ENCODE measurements at regions not wholly inside any gene's neighbourhood (a gene's known extent, or its start where the extent isn't known, plus 50 kb on each side); places are given as distances from the start of the nearest gene placed in this dataset.
A peak's percentile ranks its signal among the peaks of the same experiment; 100 is the strongest.

DNA sequence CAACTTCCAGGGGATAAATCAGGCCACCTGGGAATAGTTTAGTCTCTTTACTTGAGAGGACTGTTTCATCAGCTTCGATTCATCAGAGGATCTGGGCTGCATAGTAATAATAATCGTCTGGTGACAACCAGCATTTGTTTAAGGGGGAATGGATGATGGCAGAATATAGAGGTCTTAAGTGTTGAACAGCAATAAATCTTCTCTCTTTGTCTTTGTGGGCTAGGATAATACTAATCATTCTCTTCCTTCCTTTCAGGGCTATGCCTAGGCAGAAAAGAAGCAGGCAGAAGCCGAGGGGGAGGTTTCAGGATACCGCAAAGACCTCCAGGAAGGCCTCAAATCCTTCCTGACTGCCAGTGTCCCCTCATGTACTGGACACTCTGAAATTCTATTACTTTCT, 150.4 kb upstream of the GAREM1 start:
- no peak for DNase-seq (ENCODE audit: low read depth)

DNA sequence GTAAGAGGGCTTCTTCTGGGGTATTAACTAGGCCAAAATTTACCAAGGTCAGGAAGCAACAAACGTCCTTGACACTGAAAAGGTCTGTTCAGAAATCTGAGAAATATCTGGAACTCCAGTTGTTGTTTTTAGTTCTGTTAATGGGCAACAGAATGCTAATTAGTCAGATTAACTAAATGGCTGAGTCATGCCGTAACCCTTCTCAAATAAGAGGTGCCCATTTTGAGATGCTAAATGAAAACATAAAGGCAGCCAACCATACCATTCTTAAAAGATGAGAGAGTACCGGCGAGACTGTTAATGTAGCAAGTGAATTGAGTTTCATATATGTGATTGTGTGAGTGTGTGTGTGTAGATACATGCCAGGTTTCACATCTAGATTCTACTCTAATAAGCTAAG, 147.9 kb upstream of the GAREM1 start:
- no peak for DNase-seq (ENCODE audit: low read depth)

DNA sequence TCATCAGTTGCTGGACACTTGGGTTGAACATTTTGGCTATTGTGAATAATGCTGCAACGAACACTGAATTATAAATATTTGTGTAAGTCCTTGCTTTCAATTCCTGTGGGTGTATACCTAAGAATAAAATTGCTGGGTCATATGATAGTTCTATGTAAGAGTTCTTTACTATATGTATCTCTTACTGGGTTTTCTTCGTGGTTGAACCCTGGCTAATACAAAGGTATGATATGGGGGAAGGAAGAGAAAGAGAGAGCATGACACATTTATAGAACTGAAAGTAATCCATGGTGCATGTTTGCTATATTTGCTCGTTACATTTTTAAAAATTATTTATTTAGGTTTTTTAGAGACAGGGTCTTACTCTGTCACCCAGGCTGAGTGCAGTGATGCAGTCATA, 143.1 kb upstream of the GAREM1 start:
- no peak for DNase-seq (ENCODE audit: low read depth)

DNA sequence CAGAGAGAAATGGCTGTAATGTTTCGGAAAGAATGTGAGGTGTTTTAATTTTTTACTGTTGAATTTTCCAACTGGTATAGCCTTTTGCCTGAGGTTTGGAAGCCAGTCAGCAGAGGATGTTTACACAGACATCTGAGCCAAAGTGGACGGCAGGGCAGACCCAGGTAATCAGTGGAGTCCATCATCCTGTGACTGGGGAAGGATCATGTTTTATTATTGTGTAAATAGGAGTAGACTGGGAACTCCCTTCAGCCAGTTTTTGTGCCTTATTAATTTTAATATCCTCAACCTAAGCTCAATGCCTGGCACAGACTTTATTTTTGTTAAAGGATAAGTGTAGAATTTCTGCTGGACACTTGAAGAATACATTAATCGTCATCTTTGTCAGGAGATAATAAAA, 142.0 kb upstream of the GAREM1 start:
- DNase-seq (ENCODE audit: low read depth) = no peak

DNA sequence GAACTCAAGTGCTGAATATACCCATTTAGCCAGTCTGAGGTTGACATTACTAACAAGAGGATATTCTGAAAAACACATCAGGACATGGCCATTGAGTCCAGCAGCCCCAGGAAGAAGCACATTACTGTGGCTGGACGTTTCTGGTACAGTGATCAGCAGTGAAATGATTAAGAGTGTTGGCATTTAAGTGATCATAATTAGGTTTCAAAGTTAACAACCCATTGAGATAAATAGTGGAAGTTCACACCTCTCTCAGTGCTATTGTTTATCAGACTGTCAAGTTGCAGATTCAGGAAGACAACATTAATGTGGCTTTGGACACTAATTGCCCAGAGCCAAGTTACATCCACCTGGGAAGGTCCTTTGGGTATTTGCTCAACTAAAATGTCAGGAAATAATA, 139.5 kb upstream of the GAREM1 start:
- no peak for DNase-seq (ENCODE audit: low read depth)

DNA sequence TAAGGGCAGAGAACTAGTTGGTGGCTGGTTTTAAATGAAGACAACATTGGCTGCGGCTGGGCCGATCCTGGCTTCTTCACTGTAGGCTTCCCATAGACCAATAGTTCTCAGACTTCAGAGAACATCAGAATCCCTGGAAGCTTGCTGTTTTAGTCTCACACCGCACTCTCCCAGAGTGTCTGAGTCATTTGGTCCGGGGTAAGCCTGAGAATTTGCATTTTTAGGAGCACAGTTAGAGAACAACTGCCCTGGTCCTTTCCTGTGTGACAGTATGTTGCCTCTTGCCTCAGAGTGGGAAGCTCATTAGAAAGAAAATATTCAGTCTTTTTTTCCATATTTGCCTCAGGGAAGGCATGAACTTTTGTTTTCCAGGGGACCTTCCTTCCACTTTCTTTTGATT, 137.1 kb upstream of the GAREM1 start:
- DNase-seq (ENCODE audit: low read depth) = no peak

DNA sequence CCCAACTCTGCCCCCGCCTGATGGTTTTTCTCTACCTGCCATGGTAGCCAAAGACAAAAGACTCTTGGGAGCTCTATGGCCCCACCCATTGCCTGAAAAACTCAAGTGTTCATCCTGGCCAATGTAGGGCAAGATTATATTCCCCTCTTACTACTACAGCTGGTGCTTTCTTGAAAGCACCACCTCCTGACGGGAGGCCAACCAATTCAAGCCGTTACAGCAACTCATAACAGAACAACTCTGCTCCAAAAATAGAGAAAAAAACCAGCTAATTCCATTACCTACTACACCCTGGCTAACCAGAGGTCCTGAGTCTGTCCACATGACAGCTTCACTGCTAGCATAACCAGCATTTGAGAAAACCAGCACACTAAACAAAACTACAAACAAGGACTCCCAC, 127.5 kb upstream of the GAREM1 start:
- DNase-seq (ENCODE audit: low read depth) = no peak

DNA sequence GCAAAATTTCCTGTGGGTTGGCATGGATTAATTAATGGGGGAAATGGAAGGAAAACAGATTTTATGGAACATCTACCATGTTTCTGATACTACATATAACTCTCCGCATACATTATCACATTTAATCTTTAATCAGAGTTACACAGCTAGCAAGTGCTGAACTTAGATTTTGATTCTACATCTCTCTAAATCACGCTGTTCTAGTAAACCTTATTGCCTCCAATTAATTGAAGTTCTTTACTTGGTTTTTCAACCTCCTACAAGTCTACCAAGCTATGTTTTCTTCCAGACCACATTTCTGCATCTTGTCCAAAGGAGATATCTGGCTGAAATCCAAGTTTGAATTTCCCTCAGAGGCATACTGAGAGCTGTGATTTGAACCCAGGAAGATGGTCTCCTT, 125.8 kb upstream of the GAREM1 start:
- DNase-seq (ENCODE audit: low read depth) = no peak

DNA sequence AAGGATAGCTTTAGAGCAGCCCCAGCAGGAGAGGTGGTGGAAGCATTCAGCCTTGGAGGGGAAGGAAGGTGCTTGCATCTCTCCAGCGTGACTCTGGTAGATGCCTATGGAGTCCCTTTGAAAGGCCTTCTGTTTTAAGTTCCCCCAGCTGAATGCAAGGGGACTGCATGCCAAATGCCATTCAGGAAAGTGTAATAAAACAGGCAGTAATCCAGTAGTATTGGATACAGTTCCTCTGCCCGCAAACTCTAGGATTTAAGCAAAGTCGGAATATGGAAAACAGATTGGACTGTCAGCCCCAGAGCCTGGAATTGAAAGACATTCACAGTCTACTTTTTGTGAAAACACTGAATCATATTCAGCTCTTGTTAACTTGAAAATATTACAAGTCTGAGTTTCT, 125.2 kb upstream of the GAREM1 start:
- no peak for DNase-seq (ENCODE audit: low read depth)

DNA sequence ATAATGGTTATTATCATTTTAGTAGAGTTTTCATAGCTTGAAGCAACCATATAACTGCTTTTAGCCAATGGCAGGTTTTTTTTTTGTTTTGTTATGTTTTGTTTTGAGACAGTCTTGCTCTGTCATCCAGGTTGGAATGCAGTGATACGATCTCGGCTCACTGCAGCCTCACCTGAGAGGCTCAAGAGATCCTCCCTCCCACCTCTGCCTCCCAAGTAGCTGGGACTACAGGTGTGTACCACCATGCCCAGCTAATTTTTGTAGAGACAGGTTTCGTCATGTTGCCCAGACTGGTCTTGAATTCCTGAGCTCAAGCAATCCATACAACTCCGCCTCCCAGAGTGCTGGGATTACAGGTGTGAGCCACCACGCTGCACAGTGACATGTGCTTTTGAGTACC, 117.5 kb upstream of the GAREM1 start:
- DNase-seq (ENCODE audit: low read depth) = no peak

DNA sequence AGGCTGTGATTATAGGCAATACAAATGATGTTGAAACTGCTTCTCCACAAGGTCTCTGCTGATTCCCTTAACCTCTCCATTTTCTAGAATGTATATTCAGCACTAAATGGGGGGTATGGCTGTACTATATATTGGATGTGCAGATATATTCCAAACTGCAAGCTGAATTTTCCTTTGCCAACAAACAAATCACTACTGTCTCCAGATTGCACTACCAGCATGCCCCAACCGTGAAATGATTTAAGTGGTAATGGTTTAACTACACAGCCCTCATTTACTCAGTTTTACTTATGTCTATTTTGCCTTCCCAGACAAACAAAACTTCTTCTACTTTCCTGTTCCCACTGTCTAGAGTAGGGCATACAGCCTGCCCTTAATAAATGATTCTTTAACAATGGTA, 112.7 kb upstream of the GAREM1 start:
- no peak for DNase-seq (ENCODE audit: low read depth)

DNA sequence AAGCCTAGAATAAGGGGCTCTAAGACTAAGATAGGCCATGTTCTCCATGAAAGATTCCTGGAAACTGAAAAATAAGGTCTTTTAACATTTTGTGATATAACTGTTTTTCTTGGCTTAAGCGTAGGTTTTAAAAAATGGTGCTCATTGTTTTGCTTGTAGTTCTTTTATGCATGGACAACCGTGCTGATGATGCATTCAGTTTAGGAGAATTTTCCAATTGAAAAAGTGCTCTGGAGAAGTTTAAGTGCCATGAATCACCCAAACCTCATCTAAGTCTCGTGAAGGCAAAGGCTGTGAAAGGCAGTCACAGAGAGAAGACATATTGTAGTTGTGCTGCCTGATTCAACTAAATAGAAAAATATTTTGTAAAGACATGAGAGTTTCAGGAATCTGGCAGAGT, 111.8 kb upstream of the GAREM1 start:
- peak; percentile 1 for DNase-seq (ENCODE audit: low read depth)

DNA sequence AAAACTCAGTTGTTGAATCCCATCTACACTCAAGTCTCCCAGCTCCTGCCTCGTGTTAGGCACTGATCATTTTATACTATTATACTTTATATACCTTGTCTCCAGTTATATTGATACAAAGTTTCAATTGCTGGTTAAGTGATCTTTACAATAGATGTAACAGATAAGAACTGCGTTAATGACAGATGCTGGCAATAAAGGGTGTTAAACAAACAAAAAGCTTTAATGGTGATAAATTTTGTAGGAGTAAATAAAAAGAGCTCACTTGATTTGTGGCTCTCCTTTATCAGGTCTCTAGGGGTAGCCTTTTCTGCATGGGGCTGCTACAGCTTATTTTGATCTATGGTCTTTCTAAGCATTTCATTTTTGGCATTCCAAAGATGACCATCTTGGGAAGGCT, 106.9 kb upstream of the GAREM1 start:
- no peak for DNase-seq (ENCODE audit: low read depth)

DNA sequence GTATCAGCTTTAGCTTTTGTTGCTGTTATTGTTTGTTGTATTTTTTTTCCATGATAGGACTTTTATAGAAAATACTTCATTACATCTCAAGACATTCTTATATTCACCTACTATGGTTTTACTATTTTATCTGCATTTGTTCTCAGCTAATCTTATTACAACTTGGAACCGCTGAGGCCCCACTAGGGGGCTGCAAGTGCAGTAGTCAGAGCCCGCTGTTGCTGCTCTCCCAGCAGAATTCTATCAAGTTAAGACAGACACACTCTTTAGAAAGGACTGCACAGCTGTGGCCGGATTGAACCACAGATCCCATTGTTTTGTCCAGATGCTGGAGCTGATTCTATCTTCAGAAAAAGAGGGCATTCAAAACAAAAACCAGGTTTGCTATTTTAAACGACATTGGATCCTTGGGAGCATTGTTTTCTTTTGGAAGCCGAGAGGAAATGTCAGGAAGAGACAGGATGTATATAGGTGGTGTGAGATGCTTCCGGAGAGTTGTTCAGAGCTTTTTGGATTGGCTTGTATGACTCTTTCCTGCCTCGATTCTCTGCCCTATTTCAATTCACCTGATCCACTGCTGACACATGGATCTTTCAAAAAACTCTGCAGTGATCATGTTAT, 105.7 kb upstream of the GAREM1 start:
- peak; percentile 30 for DNase-seq (ENCODE audit: low read depth)

DNA sequence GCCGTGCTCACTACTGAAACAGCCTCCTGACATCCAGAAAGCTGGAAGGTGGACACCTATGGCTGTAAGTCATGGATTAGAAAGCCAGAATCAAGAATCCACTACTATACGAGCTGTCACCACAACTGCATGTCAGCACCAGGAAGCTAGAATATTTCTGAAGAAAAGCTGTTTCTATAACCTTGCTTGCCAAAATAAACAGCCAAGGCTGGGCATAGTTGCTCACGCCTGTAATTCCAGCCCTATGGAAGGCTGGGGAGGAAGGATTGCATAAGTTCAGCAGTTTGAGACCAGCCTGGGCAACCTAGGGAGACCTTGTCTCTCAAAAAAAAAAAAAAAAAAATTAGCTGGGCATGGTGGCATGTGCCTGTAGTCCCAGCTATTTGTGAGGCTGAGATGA, 96.3 kb upstream of the GAREM1 start:
- no peak for DNase-seq (ENCODE audit: low read depth)

DNA sequence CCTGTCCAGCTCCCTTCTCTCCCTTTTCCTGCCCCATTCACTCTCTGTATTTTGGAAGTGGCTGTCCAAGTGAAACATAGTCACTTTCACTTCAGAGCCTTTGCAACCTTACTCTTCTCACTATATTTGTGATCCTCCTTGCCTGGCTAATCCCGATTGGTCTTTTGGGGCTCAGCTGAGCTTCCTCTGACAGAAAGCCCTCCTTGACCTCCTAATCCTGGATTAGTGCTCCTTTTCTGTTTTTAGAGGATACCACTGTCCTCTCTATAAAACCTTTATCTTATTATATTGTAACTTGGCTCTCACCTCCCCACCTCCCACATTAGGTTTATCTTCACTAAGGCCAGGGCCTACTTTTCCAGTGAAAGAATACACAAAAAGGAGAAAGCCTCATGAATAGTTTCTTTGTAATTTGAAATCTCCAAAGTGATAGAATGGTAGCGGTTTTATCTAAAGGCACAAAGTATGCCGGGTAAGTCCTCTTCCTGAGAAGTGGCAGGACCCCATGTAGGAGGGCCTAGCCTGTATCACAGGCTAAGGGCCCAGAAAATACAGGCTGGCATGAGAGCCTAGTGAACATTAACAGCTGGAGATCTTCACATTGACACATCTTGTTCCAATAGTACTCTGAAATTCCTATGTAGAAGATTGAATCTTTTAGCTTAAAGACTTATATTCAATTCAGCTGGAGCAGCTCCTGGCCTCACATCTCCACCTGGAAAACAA, 83.1 kb upstream of the GAREM1 start:
- no peak for DNase-seq (ENCODE audit: low read depth)

DNA sequence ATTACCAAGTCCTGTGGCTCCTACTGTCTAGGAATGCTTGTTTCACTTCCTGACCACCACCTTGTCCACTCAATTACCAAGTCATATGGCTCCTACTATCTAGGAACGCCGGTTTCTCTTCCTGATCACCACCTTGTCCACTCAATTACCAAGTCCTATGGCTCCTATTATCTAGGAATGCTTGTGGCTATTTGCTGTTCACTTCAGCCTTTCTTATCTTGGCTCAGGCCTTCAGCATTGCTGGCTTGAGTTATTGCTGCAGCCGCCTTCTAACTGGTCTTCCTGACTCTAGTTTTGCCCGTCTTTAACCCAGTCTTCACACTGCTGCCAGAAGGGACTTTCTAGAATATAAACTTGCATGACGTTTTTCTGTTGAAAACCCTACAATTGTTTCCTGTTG, 82.5 kb upstream of the GAREM1 start:
- DNase-seq (ENCODE audit: low read depth) = no peak

DNA sequence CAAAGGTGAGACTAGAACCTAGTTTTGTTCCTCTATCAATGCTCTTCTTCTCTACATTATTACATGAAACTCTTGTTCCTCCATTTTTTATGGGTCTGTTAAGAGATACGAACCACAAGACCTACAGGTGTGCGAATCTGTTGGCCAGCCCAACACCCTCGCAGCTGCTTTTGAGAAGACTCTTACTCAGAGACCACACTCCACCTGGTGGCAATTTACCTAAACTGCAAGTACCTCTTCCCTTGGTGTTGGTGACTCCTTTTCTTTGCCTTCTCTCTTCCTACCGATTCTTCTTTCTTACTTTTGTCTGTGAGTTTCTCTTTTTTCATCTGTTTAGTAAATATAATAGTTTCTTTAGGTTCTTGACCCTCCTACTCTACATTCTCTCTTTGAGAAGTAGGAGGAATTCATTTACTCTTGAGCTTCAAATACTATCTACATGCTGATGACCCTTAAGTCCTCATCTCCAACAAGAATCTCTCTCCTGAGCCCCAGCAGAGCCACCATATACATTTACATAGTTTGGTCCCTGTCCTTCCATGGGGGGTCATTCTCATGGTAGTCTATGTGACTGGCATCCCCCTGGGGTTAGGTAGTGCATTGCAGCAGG, 81.8 kb upstream of the GAREM1 start:
- peak; percentile 68 for DNase-seq (ENCODE audit: low read depth)

DNA sequence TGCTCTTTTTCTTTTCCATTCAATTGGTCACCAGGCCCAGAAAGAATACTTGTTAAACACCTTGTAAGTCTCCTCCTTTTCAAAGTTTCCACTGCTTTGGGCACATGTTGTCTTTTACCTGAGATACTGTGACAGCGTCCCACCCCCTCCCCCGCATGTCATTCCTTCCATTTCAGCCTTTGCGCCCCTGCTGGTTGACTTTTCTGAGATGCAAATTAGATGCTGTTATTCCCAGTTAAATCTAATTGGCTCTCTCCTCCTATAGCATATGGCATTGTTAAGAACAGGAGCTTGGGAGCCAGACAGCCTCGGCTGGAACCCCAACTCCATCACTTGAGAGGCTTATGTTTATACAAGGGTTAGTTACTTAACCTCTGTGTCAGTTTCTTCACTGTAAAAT, 80.3 kb upstream of the GAREM1 start:
- DNase-seq (ENCODE audit: low read depth) = no peak

DNA sequence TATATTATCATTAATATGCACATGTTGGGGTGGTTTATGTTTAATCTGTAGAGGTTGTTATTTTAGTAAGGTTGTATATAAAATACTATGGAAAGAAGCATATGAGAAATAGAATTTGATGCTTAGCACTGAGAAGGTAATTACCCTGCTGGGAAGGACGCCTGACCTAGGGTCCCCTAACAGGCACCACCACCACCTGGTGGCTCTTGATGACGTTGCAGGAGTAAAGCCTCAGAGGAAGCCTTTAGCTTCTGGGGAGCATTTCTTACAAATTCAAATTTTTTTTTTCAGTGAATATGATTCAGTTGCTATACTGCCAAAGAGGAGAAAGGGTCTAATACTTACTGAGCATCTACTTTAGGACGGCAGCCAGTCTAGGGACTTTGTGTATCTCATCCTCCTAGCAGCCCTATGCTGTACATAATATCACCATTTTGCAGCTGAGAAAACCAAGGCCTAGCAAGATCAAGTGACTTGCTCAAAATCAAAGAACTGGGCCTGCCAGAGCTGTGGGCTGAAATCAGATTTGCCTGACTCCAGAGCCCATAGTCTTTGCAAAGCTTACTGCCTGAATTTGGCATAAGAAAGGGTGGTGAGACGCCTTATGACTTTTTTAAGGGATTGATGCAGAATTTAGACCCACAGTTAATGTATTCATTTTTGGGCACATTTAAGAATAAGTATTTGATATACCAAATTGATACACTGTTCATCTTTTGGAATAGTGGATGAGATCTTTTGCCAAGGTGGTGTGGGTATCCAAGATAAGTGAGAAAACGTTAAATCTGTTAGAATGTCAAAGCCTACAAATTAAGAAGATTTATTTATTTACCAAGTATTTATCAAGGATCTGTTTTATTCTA, 78.8 kb upstream of the GAREM1 start:
- DNase-seq (ENCODE audit: low read depth) = peak; percentile 48

DNA sequence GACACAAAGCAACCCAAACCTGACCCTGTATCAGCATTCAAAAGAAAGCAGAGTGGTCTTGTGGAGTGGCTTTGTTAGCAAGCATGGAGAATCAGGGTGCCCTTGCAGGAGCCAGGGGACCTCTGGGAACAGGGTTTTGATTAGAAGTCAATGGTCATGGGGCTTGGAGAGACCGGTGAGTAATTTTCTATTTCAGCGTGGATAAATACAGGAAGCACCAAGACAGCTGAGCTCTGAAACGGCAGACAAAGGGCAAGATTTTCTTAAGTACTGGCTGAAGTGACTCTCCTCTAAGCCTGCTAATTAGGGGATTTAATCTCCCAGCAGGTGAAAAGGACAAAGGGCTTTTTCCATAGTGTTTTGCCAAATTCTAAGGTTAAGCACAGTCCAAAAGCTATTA, 78.0 kb upstream of the GAREM1 start:
- DNase-seq (ENCODE audit: low read depth) = no peak

DNA sequence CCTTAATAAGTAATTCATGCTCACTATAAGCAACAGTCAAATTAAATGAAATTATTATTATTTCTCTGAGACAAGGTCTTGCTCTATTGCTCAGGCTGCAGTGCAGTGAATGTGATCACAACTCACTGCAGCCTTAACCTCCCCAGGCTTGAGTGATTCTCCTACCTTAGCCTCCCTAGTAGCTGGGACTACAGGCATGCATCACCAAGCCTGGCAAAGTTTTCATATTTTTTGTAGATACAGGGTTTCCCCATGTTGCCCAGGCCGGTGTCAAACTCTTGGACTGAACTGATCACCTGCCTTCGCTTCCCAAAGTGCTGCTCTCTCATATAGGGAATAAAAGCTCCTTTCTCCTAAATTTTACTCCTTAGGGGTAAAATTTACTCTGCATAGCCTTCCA, 74.9 kb upstream of the GAREM1 start:
- DNase-seq (ENCODE audit: low read depth) = no peak

DNA sequence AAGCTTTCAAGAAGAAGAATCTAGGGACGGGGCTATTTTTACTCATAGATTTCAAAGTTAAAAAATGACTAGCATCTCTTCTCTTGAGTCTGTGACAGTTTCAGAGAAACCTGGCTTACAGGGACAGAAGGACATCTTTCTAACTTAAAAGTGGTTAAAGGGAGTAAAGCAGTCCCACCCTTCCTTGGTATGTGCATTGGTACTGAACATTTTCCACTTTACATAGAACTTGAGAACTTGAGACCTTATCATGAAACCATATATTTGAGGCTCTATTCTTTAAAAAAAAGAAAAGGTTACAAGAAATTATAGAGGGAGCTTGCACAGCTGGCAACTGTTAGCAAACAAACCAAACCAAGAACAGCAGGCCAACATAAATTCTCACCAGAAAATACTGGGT, 73.4 kb upstream of the GAREM1 start:
- DNase-seq (ENCODE audit: low read depth) = no peak

Data from iris pigment epithelial cell (primary cell).